HepG2 (cell line): ENCODE measurements at regions not wholly inside any gene's neighbourhood (a gene's known extent, or its start where the extent isn't known, plus 50 kb on each side); places are given as distances from the start of the nearest gene placed in this dataset.

ENCODE experiments used
- CAMTA2 ChIP-seq: sonication (generic); formaldehyde crosslinking; IDR thresholded peaks from 2 replicates; pipeline ENCODE4 v1.4.0; 2020; ENCODE audit warnings: mild to moderate bottlenecking, missing genetic modification reagents, borderline replicate concordance
- KAT7 ChIP-seq: IDR thresholded peaks from 2 replicates; pipeline ENCODE4 v1.6.1; 2018; ENCODE audit warnings: borderline replicate concordance, missing compliant biosample characterization
- KAT8 ChIP-seq: IDR thresholded peaks from 2 replicates; pipeline ENCODE4 v1.6.1; 2016; ENCODE audit warnings: missing genetic modification reagents, missing compliant biosample characterization
- KLF12 ChIP-seq: sonication (generic); formaldehyde crosslinking; IDR thresholded peaks from 2 replicates; pipeline ENCODE4 v1.4.0; 2020; ENCODE audit warnings: missing genetic modification reagents, borderline replicate concordance
- KLF9 ChIP-seq: IDR thresholded peaks from 2 replicates; pipeline ENCODE4 v1.6.1; 2016; ENCODE audit warnings: low read depth
- MED1 ChIP-seq: sonication (generic); formaldehyde crosslinking; IDR thresholded peaks from 2 replicates; pipeline ENCODE4 v1.4.0; 2020; ENCODE audit warnings: missing genetic modification reagents
- MEIS1 ChIP-seq: sonication (generic); formaldehyde crosslinking; IDR thresholded peaks from 2 replicates; pipeline ENCODE4 v1.9.0; 2021; ENCODE audit warnings: mild to moderate bottlenecking, missing genetic modification reagents, moderate library complexity, borderline replicate concordance
- MYNN ChIP-seq: sonication (generic); formaldehyde crosslinking; IDR thresholded peaks from 2 replicates; pipeline ENCODE4 v1.4.0; 2020; ENCODE audit warnings: mild to moderate bottlenecking, low read depth, missing genetic modification reagents
- NCOA2 ChIP-seq: sonication (generic); formaldehyde crosslinking; IDR thresholded peaks from 2 replicates; pipeline ENCODE4 v1.8.0; 2022; ENCODE audit warnings: inconsistent platforms
- NFIB ChIP-seq: sonication (generic); formaldehyde crosslinking; IDR thresholded peaks from 2 replicates; pipeline ENCODE4 v1.9.0; 2021; ENCODE audit warnings: missing genetic modification reagents, mild to moderate bottlenecking, borderline replicate concordance
- NRL ChIP-seq: sonication (generic); formaldehyde crosslinking; IDR thresholded peaks from 2 replicates; pipeline ENCODE4 v1.5.0; 2020; ENCODE audit warnings: missing genetic modification reagents, mild to moderate bottlenecking, moderate library complexity, borderline replicate concordance
- PTBP1 ChIP-seq: fragments of 200-400 bp; formaldehyde crosslinking; IDR thresholded peaks from 2 replicates; pipeline ENCODE4 v1.6.1; 2018; ENCODE audit warnings: low read length, low read depth; ENCODE audit not compliant: poor library complexity, severe bottlenecking
- RXRB ChIP-seq: IDR thresholded peaks from 2 replicates; pipeline ENCODE4 v1.6.1; 2016; ENCODE audit warnings: borderline replicate concordance, missing genetic modification reagents, missing compliant biosample characterization
- SAFB2 ChIP-seq: sonication (generic); formaldehyde crosslinking; IDR thresholded peaks from 2 replicates; pipeline ENCODE4 v1.5.1; 2020; ENCODE audit warnings: missing genetic modification reagents, low read depth, mild to moderate bottlenecking, borderline replicate concordance
- SALL1 ChIP-seq: sonication (generic); formaldehyde crosslinking; IDR thresholded peaks from 2 replicates; pipeline ENCODE4 v1.8.0; 2022; ENCODE audit warnings: mild to moderate bottlenecking, missing genetic modification reagents
- SP2 ChIP-seq: sonication (generic); formaldehyde crosslinking; IDR thresholded peaks from 2 replicates; pipeline ENCODE4 v1.5.1; 2020; ENCODE audit warnings: mild to moderate bottlenecking, missing genetic modification reagents
- THAP11 ChIP-seq: IDR thresholded peaks from 2 replicates; pipeline ENCODE4 v1.6.1; 2016; ENCODE audit warnings: missing biosample characterization, missing genetic modification reagents
- ZBTB49 ChIP-seq: sonication (generic); formaldehyde crosslinking; IDR thresholded peaks from 2 replicates; pipeline ENCODE4 v1.4.0; 2020; ENCODE audit warnings: missing genetic modification reagents, borderline replicate concordance
- ZBTB7B ChIP-seq: sonication (generic); formaldehyde crosslinking; IDR thresholded peaks from 2 replicates; pipeline ENCODE4 v1.4.0; 2020; ENCODE audit warnings: missing genetic modification reagents
- ZNF18 ChIP-seq: sonication (generic); formaldehyde crosslinking; IDR thresholded peaks from 2 replicates; pipeline ENCODE4 v1.8.0; 2022; ENCODE audit warnings: mild to moderate bottlenecking, missing genetic modification reagents; ENCODE audit not compliant: insufficient replicate concordance
- ZNF205 ChIP-seq: IDR thresholded peaks from 2 replicates; pipeline ENCODE4 v1.6.1; 2018; ENCODE audit warnings: missing biosample characterization, missing genetic modification reagents
- ZNF567 ChIP-seq: sonication (generic); formaldehyde crosslinking; IDR thresholded peaks from 2 replicates; pipeline ENCODE4 v1.8.1; 2023; ENCODE audit warnings: mild to moderate bottlenecking, missing genetic modification reagents, borderline replicate concordance
- ZNF577 ChIP-seq: sonication (generic); formaldehyde crosslinking; IDR thresholded peaks from 2 replicates; pipeline ENCODE4 v1.4.0; 2020; ENCODE audit warnings: mild to moderate bottlenecking, low read depth, missing genetic modification reagents, borderline replicate concordance
- ZNF841 ChIP-seq: sonication (generic); formaldehyde crosslinking; IDR thresholded peaks from 2 replicates; pipeline ENCODE4 v1.8.1; 2023; ENCODE audit warnings: missing genetic modification reagents, borderline replicate concordance
- TF ChIP-seq, protein P1 (sequence below): sonication (generic); formaldehyde crosslinking; IDR thresholded peaks from 2 replicates; pipeline ENCODE4 v1.4.0; 2020; ENCODE audit warnings: missing genetic modification reagents

DNA sequence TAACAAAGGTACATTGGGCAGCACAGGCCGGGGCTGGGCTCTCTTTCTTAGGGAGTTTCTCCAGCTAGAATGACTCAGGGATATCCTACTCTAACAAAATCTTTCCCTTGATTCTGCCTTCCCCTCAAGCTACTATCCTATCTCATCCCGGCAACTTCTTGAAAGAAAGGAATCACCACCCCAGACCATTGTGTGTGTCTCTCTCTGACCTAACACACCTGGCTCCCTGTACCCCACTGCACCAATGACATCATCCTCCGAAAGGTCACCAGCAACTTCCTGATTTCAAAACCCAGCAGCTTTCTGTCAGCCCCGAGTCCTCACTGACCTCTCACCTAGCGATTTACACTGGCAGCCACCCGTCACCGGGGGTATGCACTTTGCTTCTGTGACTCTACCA is 72.1 kb upstream of the MAP4K4 start (continued):
- TF ChIP-seq KAT8 (CRISPR knock-in tag) (peak; percentile 71), RXRB (CRISPR knock-in tag) (peak; percentile 96), NRL (CRISPR knock-in tag) (no peak), CAMTA2 (CRISPR knock-in tag) (no peak), ZNF18 (CRISPR knock-in tag) (no peak), ZBTB49 (CRISPR knock-in tag) (no peak), SAFB2 (no peak), ZNF841 (no peak), NFIB (CRISPR knock-in tag) (no peak), THAP11 (CRISPR knock-in tag) (peak; percentile 36; the same call in 1 of the 2 replicates), MYNN (CRISPR knock-in tag) (no peak), ZNF205 (no peak), SP2 (CRISPR knock-in tag) (no peak), NCOA2 (no peak), KLF12 (CRISPR knock-in tag) (no peak), KLF9 (CRISPR knock-in tag) (no peak), MEIS1 (CRISPR knock-in tag) (no peak), MED1 (CRISPR knock-in tag) (peak; percentile 80), KAT7 (CRISPR knock-in tag) (no peak), PTBP1 (no peak), ZNF577 (CRISPR knock-in tag) (no peak), ZBTB7B (CRISPR knock-in tag) (no peak; the same call in 1 of the 2 replicates), ZNF567 (CRISPR knock-in tag) (no peak), SALL1 (CRISPR knock-in tag) (peak; percentile 75; the same call in 1 of the 2 replicates)
- TF ChIP-seq, protein P1, sequence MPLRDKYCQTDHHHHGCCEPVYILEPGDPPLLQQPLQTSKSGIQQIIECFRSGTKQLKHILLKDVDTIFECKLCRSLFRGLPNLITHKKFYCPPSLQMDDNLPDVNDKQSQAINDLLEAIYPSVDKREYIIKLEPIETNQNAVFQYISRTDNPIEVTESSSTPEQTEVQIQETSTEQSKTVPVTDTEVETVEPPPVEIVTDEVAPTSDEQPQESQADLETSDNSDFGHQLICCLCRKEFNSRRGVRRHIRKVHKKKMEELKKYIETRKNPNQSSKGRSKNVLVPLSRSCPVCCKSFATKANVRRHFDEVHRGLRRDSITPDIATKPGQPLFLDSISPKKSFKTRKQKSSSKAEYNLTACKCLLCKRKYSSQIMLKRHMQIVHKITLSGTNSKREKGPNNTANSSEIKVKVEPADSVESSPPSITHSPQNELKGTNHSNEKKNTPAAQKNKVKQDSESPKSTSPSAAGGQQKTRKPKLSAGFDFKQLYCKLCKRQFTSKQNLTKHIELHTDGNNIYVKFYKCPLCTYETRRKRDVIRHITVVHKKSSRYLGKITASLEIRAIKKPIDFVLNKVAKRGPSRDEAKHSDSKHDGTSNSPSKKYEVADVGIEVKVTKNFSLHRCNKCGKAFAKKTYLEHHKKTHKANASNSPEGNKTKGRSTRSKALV (CRISPR knock-in tag) = no peak
